DOHH2 (cell line): ENCODE measurements at regions not wholly inside any gene's neighbourhood (a gene's known extent, or its start where the extent isn't known, plus 50 kb on each side); places are given as distances from the start of the nearest gene placed in this dataset.

Experiments
- H3F3A ChIP-seq: fragments of 200-600 bp; sonication (generic), shearing (Covaris generic); 2 replicates; pipeline ENCODE4 v1.6.0; 2016; ENCODE audit warnings: antibody characterized with exemption, mild to moderate bottlenecking; ENCODE audit not compliant: control insufficient read depth, insufficient read depth
- H3K27ac ChIP-seq: fragments of 200-600 bp; sonication (generic); 2 replicates; pipeline ENCODE4 v1.5.1; 2014; ENCODE audit warnings: low read depth, mild to moderate bottlenecking, low read length, moderate library complexity
- H3K27me3 ChIP-seq: fragments of 200-600 bp; sonication (generic); 2 replicates; pipeline ENCODE4 v1.6.1; 2014; ENCODE audit warnings: mild to moderate bottlenecking, low read length, mixed read lengths; ENCODE audit not compliant: control insufficient read depth
- H3K36me3 ChIP-seq: fragments of 200-600 bp; sonication (generic); 2 replicates; pipeline ENCODE4 v1.6.1; 2014; ENCODE audit warnings: mild to moderate bottlenecking, low read length, moderate library complexity, mixed read lengths; ENCODE audit not compliant: control insufficient read depth
- H3K4me1 ChIP-seq: fragments of 200-600 bp; sonication (generic); 2 replicates; pipeline ENCODE4 v1.6.1; 2014; ENCODE audit warnings: mild to moderate bottlenecking, low read length, mixed read lengths; ENCODE audit not compliant: control insufficient read depth
- H3K4me2 ChIP-seq: fragments of 200-600 bp; sonication (generic); 2 replicates; pipeline ENCODE4 v1.6.0; 2014; ENCODE audit warnings: mild to moderate bottlenecking, low read length, moderate library complexity
- H3K4me3 ChIP-seq: fragments of 200-600 bp; sonication (generic); 2 replicates; pipeline ENCODE4 v1.5.1; 2014; ENCODE audit warnings: mild to moderate bottlenecking, low read length, mixed read lengths
- H3K79me2 ChIP-seq: fragments of 200-600 bp; sonication (generic); 2 replicates; pipeline ENCODE4 v1.6.1; 2014; ENCODE audit warnings: mild to moderate bottlenecking, low read length, mixed read lengths; ENCODE audit not compliant: control insufficient read depth
- H3K9me2 ChIP-seq: fragments of 200-600 bp; sonication (generic); replicated peaks from 2 replicates; pipeline ENCODE4 v1.6.1; 2014; ENCODE audit warnings: mild to moderate bottlenecking, low read length, mixed read lengths; ENCODE audit not compliant: control insufficient read depth
- H3K9me3 ChIP-seq: fragments of 200-600 bp; sonication (generic); 2 replicates; pipeline ENCODE4 v1.6.1; 2014; ENCODE audit warnings: antibody characterized with exemption, low read length, mixed read lengths; ENCODE audit not compliant: control insufficient read depth, insufficient read depth
- H4K20me1 ChIP-seq: fragments of 200-600 bp; sonication (generic); 2 replicates; pipeline ENCODE4 v1.6.0; 2014; ENCODE audit warnings: low read depth, mild to moderate bottlenecking, antibody characterized with exemption, low read length, moderate library complexity; ENCODE audit not compliant: control insufficient read depth, insufficient read depth
- CTCF ChIP-seq: fragments of 200-600 bp; sonication (generic); IDR thresholded peaks from one replicate; pipeline ENCODE4 v1.5.1; 2014; ENCODE audit warnings: antibody characterized with exemption, mild to moderate bottlenecking, low read depth, low read length; ENCODE audit not compliant: poor library complexity, severe bottlenecking
- EZH2phosphoT487 ChIP-seq: fragments of 200-600 bp; sonication (generic); IDR thresholded peaks from 2 replicates; pipeline ENCODE4 v1.6.1; 2017; ENCODE audit warnings: borderline replicate concordance, mild to moderate bottlenecking, antibody characterized with exemption, low read length, moderate library complexity, mixed read lengths

- H3F3A ChIP-seq: no peaks in the 10 kb centered on the region
- peaks cover 38% of the 10 kb centered on the region for H3K4me1 ChIP-seq
- H3K79me2 ChIP-seq: no peaks in the 10 kb centered on the region
- no peaks in the 10 kb centered on the region for H3K9me2 ChIP-seq
- no peaks in the 10 kb centered on the region for H3K9me3 ChIP-seq
- TF ChIP-seq EZH2phosphoT487: no peak
- TF ChIP-seq CTCF: no peak
- H3K36me3 ChIP-seq: no peaks in the 10 kb centered on the region
- H3K27me3 ChIP-seq: no peaks in the 10 kb centered on the region
- no peaks in the 10 kb centered on the region for H4K20me1 ChIP-seq
- H3K27ac ChIP-seq: no peak overlapping the region
- H3K4me3 ChIP-seq: no peak overlapping the region
- H3K4me2 ChIP-seq: no peak overlapping the region
Observed at GRCh38 chr4:83170952-83171399, 56.4 kb upstream of the PLAC8 start.
